ENCODE measurements at regions not wholly inside any gene's neighbourhood (a gene's known extent, or its start where the extent isn't known, plus 50 kb on each side); places are given as distances from the start of the nearest gene placed in this dataset.

DNA sequence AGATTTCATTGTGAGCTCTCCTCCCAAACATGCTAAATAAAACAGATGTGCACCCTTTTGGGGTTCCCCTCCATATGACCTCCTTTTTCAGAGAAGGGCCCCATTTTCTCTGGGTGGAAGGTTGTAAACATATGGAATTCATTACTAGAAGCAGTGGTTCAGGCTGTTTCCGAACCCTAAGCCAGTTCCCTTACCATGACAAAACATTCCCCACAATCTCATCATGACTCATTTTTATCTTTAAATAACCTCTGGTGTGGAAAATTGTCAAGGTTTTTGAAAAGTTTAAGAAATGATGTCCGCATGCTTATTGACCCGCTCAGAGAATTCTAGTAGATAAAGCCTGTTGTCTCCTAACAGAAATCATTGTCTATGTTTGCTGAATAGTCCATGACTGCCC is 127.3 kb upstream of the PIK3R1 start:
- no peak overlapping the region for H3K9ac ChIP-seq
- H3K4me2 ChIP-seq, result no peak overlapping the region
- no peak for TF ChIP-seq Cebpa-rat (IDR thresholded peaks at IDR 0.05)
- H3K4me1 ChIP-seq, result no peaks in the 10 kb centered on the region
- H3K27ac ChIP-seq, result no peak overlapping the region
- H3K4me3 ChIP-seq, result no peak overlapping the region
- no peaks in the 10 kb centered on the region for H3K36me3 ChIP-seq
- H3K27me3 ChIP-seq, result no peaks in the 10 kb centered on the region
- H4K20me1 ChIP-seq, result no peaks in the 10 kb centered on the region
- no peaks in the 10 kb centered on the region for H3K9me3 ChIP-seq

DNA sequence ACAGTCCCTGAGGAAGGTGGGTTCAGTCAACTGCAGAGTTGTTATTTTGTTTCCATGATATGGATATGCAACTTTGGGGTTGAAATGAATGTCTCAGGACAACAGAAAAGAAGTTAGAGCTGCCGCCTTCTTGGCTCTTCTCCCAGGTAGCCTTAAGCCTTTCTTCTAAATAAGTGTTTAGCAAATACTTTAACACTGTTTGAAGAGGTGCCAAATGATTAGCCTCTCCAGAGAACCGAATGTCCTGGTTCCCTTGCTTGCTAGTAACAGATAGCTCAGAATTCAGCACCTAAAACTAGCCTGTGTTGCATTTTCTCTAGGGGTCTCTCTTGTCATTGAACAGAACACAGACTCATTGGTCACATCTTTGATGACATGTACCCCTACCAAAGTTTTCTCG is 127.7 kb upstream of the PIK3R1 start:
- Histone ChIP-seq H3K9ac (no peak overlapping the region), H3K9me3 (no peaks in the 10 kb centered on the region), H3K36me3 (no peaks in the 10 kb centered on the region), H3K4me1 (no peaks in the 10 kb centered on the region), H3K4me2 (no peak overlapping the region), H3K4me3 (no peak overlapping the region), H4K20me1 (no peaks in the 10 kb centered on the region), H3K27ac (no peak overlapping the region), H3K27me3 (no peaks in the 10 kb centered on the region)
- TF ChIP-seq Cebpa-rat (IDR thresholded peaks at IDR 0.05), result no peak

DNA sequence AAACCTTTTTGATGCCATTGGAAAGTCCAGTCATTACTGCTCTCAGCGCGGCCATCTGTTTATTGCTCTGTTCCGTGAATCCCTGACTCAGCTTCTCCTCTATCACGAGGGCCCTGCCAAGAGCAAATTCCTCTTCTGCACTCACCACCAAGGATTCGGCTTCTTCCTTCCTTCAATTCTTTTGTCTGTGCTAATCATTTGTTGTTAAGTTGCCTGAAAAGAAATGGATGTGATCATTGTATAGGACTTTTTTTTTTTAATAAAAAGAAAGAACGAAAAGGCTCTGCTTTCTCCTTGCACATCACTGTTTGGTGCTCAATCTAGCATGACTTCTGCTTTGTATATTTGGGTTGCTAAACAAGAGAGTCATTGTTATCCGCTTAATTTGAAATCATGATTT is 128.7 kb upstream of the PIK3R1 start:
- Histone ChIP-seq H3K27ac (no peak overlapping the region), H3K4me2 (no peak overlapping the region), H3K4me3 (no peak overlapping the region), H3K9me3 (no peaks in the 10 kb centered on the region), H3K9ac (no peak overlapping the region), H3K27me3 (no peaks in the 10 kb centered on the region), H3K4me1 (no peaks in the 10 kb centered on the region), H4K20me1 (no peaks in the 10 kb centered on the region), H3K36me3 (no peaks in the 10 kb centered on the region)
- no peak for TF ChIP-seq Cebpa-rat (IDR thresholded peaks at IDR 0.05)

DNA sequence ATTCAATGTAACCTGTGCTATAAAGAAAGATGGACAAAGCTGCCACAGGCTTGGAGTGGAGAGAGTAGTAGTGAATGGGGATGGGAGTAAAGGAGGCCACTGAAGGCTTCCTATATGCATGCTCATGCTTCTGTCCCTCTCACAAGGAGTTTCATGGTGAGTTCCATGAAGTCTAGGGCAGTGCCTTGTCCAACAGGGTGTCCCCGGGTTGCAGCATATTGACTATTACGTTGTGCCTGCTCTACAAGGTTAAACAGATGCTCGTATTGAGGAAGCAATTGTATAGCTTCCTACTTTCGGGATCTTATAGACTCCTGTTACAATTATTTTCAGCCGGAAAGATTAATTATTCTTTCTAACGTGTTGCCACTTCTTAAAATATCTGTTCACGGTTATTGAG is 129.1 kb upstream of the PIK3R1 start:
- no peak for TF ChIP-seq Cebpa-rat (IDR thresholded peaks at IDR 0.05)
- Histone ChIP-seq H3K27ac (no peak overlapping the region), H3K4me2 (no peak overlapping the region)

GRCh38 chr5:68084396-68084795 is 131.2 kb upstream of the PIK3R1 start:
- Histone ChIP-seq H3K9ac (no peak overlapping the region), H3K4me1 (no peaks in the 10 kb centered on the region), H3K36me3 (no peaks in the 10 kb centered on the region), H3K27ac (no peak overlapping the region), H3K4me3 (no peak overlapping the region), H3K4me2 (no peak overlapping the region), H3K27me3 (no peaks in the 10 kb centered on the region), H4K20me1 (no peaks in the 10 kb centered on the region), H3K9me3 (no peaks in the 10 kb centered on the region)
- no peak for TF ChIP-seq Cebpa-rat (IDR thresholded peaks at IDR 0.05)

More for the DNA sequence above, 129.1 kb upstream of the PIK3R1 start:
- Histone ChIP-seq H3K9me3 (no peaks in the 10 kb centered on the region), H3K4me1 (no peaks in the 10 kb centered on the region), H4K20me1 (no peaks in the 10 kb centered on the region), H3K9ac (no peak overlapping the region), H3K4me3 (no peak overlapping the region), H3K36me3 (no peaks in the 10 kb centered on the region), H3K27me3 (no peaks in the 10 kb centered on the region)

GRCh38 chr5:68080282-68081050 is 135.1 kb upstream of the PIK3R1 start:
- Histone ChIP-seq H3K4me3 (no peak overlapping the region), H3K4me1 (no peaks in the 10 kb centered on the region), H3K27me3 (no peaks in the 10 kb centered on the region), H4K20me1 (no peaks in the 10 kb centered on the region), H3K27ac (no peak overlapping the region), H3K4me2 (no peak overlapping the region), H3K9ac (no peak overlapping the region), H3K9me3 (no peaks in the 10 kb centered on the region), H3K36me3 (no peaks in the 10 kb centered on the region)
- TF ChIP-seq Cebpa-rat (IDR thresholded peaks at IDR 0.05), result no peak

DNA sequence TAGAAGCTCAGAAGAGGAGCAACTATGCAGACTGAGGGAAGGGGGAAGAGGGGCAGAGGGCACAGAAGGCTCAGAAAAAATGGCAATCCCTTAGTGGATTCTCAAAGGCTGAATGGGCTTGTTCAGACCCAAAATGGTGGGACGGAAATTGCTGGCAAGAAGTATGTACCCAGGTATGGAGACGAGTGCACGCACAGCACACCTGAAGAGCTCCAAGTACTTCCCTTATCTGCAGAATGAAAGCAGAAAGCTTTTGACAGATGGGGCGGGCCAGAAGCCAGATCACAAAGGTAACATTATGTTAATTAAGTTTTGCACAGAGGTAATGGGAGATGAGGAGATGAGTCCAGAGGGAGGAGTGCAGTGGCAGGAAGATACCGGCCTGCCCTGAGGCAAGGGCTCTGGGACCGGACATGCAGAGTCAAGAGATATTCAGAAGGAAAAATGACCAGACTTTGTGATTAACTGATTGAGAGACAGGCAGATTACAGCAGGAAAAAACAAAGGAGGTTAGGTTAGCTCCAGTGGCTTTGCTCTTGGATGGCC is 138.1 kb upstream of the PIK3R1 start:
- H3K27me3 ChIP-seq, result no peaks in the 10 kb centered on the region
- no peak overlapping the region for H3K9ac ChIP-seq
- no peak overlapping the region for H3K27ac ChIP-seq
- no peak for TF ChIP-seq Cebpa-rat (IDR thresholded peaks at IDR 0.05)
- no peaks in the 10 kb centered on the region for H3K4me1 ChIP-seq
- no peaks in the 10 kb centered on the region for H3K36me3 ChIP-seq
- no peak overlapping the region for H3K4me3 ChIP-seq
- H3K4me2 ChIP-seq, result no peak overlapping the region
- no peaks in the 10 kb centered on the region for H4K20me1 ChIP-seq
- H3K9me3 ChIP-seq, result no peaks in the 10 kb centered on the region

- no peak overlapping the region for H3K27ac ChIP-seq
- no peaks in the 10 kb centered on the region for H3K27me3 ChIP-seq
- H3K9me3 ChIP-seq, result no peaks in the 10 kb centered on the region
- H3K4me2 ChIP-seq, result no peak overlapping the region
- H3K4me1 ChIP-seq, result no peaks in the 10 kb centered on the region
- no peak overlapping the region for H3K9ac ChIP-seq
- no peaks in the 10 kb centered on the region for H3K36me3 ChIP-seq
- no peaks in the 10 kb centered on the region for H4K20me1 ChIP-seq
- H3K4me3 ChIP-seq, result no peak overlapping the region
- no peak for TF ChIP-seq Cebpa-rat (IDR thresholded peaks at IDR 0.05)
Observed at GRCh38 chr5:68074633-68075032, 140.9 kb upstream of the PIK3R1 start.

DNA sequence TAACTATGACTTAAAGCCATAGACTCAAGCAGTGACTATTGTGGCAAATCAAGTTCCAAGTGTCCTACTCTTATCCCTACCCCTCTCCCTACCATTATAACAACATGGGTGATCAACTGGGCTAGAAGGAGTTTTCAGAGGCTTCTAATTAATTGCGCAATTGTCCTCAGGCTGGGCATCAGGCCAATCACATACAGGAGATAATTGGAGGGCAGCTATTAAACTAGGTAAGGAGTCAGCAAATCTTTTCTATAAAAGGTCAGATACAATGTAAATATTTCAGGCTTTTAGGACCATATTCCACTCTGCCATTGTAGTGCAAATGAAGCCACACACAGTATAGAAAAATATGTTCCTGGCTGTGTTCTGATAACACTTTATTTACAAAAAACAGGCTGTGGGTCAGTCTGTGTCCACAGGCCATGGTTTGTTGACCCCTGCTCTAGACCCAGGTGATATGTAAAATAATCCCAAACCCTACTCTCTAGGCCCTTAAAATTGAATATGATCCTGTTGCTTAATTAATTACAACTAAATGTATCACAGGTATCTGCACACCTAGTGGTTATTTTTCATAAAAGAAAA is 141.4 kb upstream of the PIK3R1 start:
- H3K9ac ChIP-seq, result no peak overlapping the region
- H3K9me3 ChIP-seq, result no peaks in the 10 kb centered on the region
- H3K36me3 ChIP-seq, result no peaks in the 10 kb centered on the region
- TF ChIP-seq Cebpa-rat (IDR thresholded peaks at IDR 0.05), result peak; percentile 69; the same call in 1 of the 2 replicates
- H3K4me3 ChIP-seq, result no peak overlapping the region
- H3K4me1 ChIP-seq, result no peaks in the 10 kb centered on the region
- no peaks in the 10 kb centered on the region for H3K27me3 ChIP-seq
- H3K27ac ChIP-seq, result no peak overlapping the region
- no peaks in the 10 kb centered on the region for H4K20me1 ChIP-seq
- H3K4me2 ChIP-seq, result no peak overlapping the region

DNA sequence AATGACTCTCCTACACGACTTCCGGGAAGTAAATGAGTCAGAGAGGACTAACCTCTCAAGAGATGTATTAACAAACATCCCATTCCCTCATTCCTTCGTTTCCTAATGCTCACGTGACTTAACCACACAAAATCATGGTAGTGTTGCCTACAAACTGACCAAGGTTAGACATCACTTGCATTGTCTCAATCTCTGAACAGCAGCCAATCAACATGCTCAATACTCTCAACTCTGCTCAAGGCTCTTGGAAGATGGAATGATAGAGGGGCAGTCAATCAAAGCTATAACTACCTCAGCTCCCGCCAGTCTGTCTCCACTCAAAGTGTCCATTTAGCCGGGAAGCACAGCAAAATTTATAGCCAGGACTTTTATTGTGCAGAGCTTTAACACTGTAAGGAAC is 143.8 kb upstream of the PIK3R1 start:
- no peak overlapping the region for H3K4me3 ChIP-seq
- H3K4me1 ChIP-seq, result no peaks in the 10 kb centered on the region
- H4K20me1 ChIP-seq, result no peaks in the 10 kb centered on the region
- H3K36me3 ChIP-seq, result no peaks in the 10 kb centered on the region
- H3K9me3 ChIP-seq, result no peaks in the 10 kb centered on the region
- no peaks in the 10 kb centered on the region for H3K27me3 ChIP-seq
- no peak overlapping the region for H3K9ac ChIP-seq
- no peak overlapping the region for H3K27ac ChIP-seq
- H3K4me2 ChIP-seq, result no peak overlapping the region
- TF ChIP-seq Cebpa-rat (IDR thresholded peaks at IDR 0.05), result no peak

Measured in BLaER1 (cell line).